HCT116 (cell line): ENCODE measurements at regions not wholly inside any gene's neighbourhood (a gene's known extent, or its start where the extent isn't known, plus 50 kb on each side); places are given as distances from the start of the nearest gene placed in this dataset.

Source experiments
- ATAC-seq: fragments of 200-7000 bp; cut with Tn5 transposase; 2 replicates; pipeline ENCODE4 v1.9.1; 2020; ENCODE audit warnings: mild to moderate bottlenecking, moderate library complexity
- BruUV-seq: library from RNA; stranded (reverse); fragments of 400-500 nt; replicated peaks from 2 replicates; lab custom pipeline; 2021; lab: Mats Ljungman, UMichigan
- CTCF ChIA-PET: fragments of 300-600 bp; sonication (Branson Sonifier 250); formaldehyde crosslinking; loops from one replicate; lab custom pipeline; 2021; ENCODE audit warnings: antibody characterized with exemption; lab: Charles Lee
- POLR2A ChIA-PET: fragments of 300-600, 350-600 bp; sonication (Branson Sonifier 250); formaldehyde crosslinking; loops from one replicate; lab custom pipeline; 2021; ENCODE audit warnings: antibody characterized with exemption; lab: Charles Lee
- RAD21 ChIA-PET, 2 experiments: fragments of 300-600 bp; sonication (Branson Sonifier 250); formaldehyde crosslinking; loops; one replicate each; lab custom pipeline; 2023; ENCODE audit warnings: low total read pairs in 2 of 2; ENCODE audit not compliant: uncharacterized antibody in 2 of 2, unreplicated experiment in 2 of 2, low non-redundant PET in 1 of 2; lab: Charles Lee
- DNase-seq: peaks from one replicate; pipeline ENCODE4 v3.0.0-alpha.2; 2010; ENCODE audit warnings: low read depth, low spot score
- H2AFZ ChIP-seq: fragments of 200-600 bp; shearing (Covaris generic), sonication (generic); 2 replicates; pipeline ENCODE4 v1.6.1; 2017; ENCODE audit warnings: low read depth, mixed run types, mixed read lengths, antibody characterized with exemption, low read length; ENCODE audit not compliant: poor library complexity, severe bottlenecking
- H3K27ac ChIP-seq: 2 replicates; pipeline ENCODE4 v1.5.1; 2012; ENCODE audit warnings: low read depth, low read length
- H3K27me3 ChIP-seq: fragments of 200-600 bp; sonication (generic); 2 replicates; pipeline ENCODE4 v1.6.1; 2016; ENCODE audit warnings: mixed run types, low read length, mixed read lengths; ENCODE audit not compliant: insufficient read depth
- H3K36me3 ChIP-seq, 2 experiments: fragments of 200-500 bp in 1 of 2; fragments of 200-600 bp in 1 of 2; sonication (Bioruptor generic) in 1 of 2; sonication (generic) in 1 of 2; 2 replicates each; pipeline versions ENCODE4 v1.5.1 to v1.6.1; 2014 to 2016; ENCODE audit warnings: low read length in 2 of 2, inconsistent platforms in 1 of 2, mixed read lengths in 1 of 2, mixed run types in 1 of 2; ENCODE audit not compliant: insufficient read depth in 2 of 2, control insufficient read depth in 1 of 2
- H3K4me1 ChIP-seq, 2 experiments: fragments of 200-600 bp in 1 of 2; sonication (generic) in 1 of 2; 2 replicates each; pipeline versions ENCODE4 v1.5.1 to v1.6.1; 2012 to 2017; ENCODE audit warnings: low read length in 2 of 2, inconsistent platforms in 1 of 2, mild to moderate bottlenecking in 1 of 2, mixed read lengths in 1 of 2, mixed run types in 1 of 2, moderate library complexity in 1 of 2; ENCODE audit not compliant: insufficient read depth in 2 of 2, control insufficient read depth in 1 of 2
- H3K4me2 ChIP-seq: fragments of 200-600 bp; sonication (generic); 2 replicates; pipeline ENCODE4 v1.6.1; 2017; ENCODE audit warnings: mixed run types, low read length, mixed read lengths
- H3K4me3 ChIP-seq, 2 experiments: fragments of 200-600 bp in 1 of 2; sonication (generic) in 1 of 2; replicated peaks in 1 of 2; 2 replicates each; pipeline ENCODE4 v1.5.1; 2011 to 2016; ENCODE audit warnings: low read length in 2 of 2, control low read depth in 1 of 2, low read depth in 1 of 2, mild to moderate bottlenecking in 1 of 2, mixed read lengths in 1 of 2, mixed run types in 1 of 2
- H3K79me2 ChIP-seq: fragments of 200-600 bp; sonication (generic); 2 replicates; pipeline ENCODE4 v1.6.1; 2017; ENCODE audit warnings: mild to moderate bottlenecking, mixed run types, low read length, moderate library complexity, mixed read lengths; ENCODE audit not compliant: insufficient read depth
- H3K9ac ChIP-seq: fragments of 200-600 bp; sonication (generic); 2 replicates; pipeline ENCODE4 v1.6.1; 2016; ENCODE audit warnings: low read length, mixed read lengths
- H3K9me2 ChIP-seq: fragments of 200-600 bp; sonication (generic), shearing (Covaris generic); 2 replicates; pipeline ENCODE4 v1.6.1; 2017; ENCODE audit warnings: mixed run types, mild to moderate bottlenecking, moderate library complexity; ENCODE audit not compliant: insufficient read depth
- H3K9me3 ChIP-seq, 2 experiments: fragments of 200-500 bp in 1 of 2; fragments of 200-600 bp in 1 of 2; sonication (Bioruptor generic) in 1 of 2; sonication (generic) in 1 of 2; 2 replicates each; pipeline ENCODE4 v1.6.1; 2014 to 2017; ENCODE audit warnings: low read length in 2 of 2, mixed read lengths in 2 of 2, inconsistent platforms in 1 of 2, low read depth in 1 of 2, mild to moderate bottlenecking in 1 of 2, mixed run types in 1 of 2, moderate library complexity in 1 of 2; ENCODE audit not compliant: control insufficient read depth in 1 of 2, insufficient read depth in 1 of 2
- H4K20me1 ChIP-seq: fragments of 200-600 bp; sonication (generic), shearing (Covaris generic); 2 replicates; pipeline ENCODE4 v1.6.1; 2017; ENCODE audit warnings: mixed run types, mild to moderate bottlenecking, moderate library complexity; ENCODE audit not compliant: insufficient read depth
- CBX3 ChIP-seq: IDR thresholded peaks from 2 replicates; pipeline ENCODE4 v1.6.1; 2012; ENCODE audit warnings: low read depth
- CTCF ChIP-seq, 3 experiments: fragments of 200-600 bp in 1 of 3; sonication (generic) in 1 of 3; IDR thresholded peaks in 2 of 3; conservative IDR thresholded peaks in 1 of 3; 2 replicates each; pipeline ENCODE4 v1.5.1; 2012 to 2017; ENCODE audit warnings: low read depth in 2 of 3, low read length in 2 of 3, antibody characterized with exemption in 1 of 3, borderline replicate concordance in 1 of 3, control low read depth in 1 of 3, mild to moderate bottlenecking in 1 of 3, mixed read lengths in 1 of 3, mixed run types in 1 of 3, moderate library complexity in 1 of 3; ENCODE audit not compliant: insufficient read depth in 1 of 3
- ELF1 ChIP-seq: IDR thresholded peaks from 2 replicates; pipeline ENCODE4 v1.6.1; 2012; ENCODE audit warnings: low read depth, borderline replicate concordance
- EZH2phosphoT487 ChIP-seq: fragments of 200-600 bp; IDR thresholded peaks from 2 replicates; pipeline ENCODE4 v1.6.1; 2018; ENCODE audit warnings: antibody characterized with exemption, borderline replicate concordance
- FOSL1 ChIP-seq: IDR thresholded peaks from 2 replicates; pipeline ENCODE4 v1.6.1; 2012; ENCODE audit warnings: low read depth
- MAX ChIP-seq: IDR thresholded peaks from 2 replicates; pipeline ENCODE4 v1.6.1; 2012
- SP1 ChIP-seq: IDR thresholded peaks from 2 replicates; pipeline ENCODE4 v1.6.1; 2012; ENCODE audit warnings: low read depth
- SRF ChIP-seq: IDR thresholded peaks from 2 replicates; pipeline ENCODE4 v1.6.1; 2012; ENCODE audit warnings: low read depth
- YY1 ChIP-seq: IDR thresholded peaks from 2 replicates; pipeline ENCODE4 v1.6.1; 2011; ENCODE audit warnings: low read length, low read depth, moderate library complexity, mild to moderate bottlenecking; ENCODE audit not compliant: insufficient replicate concordance; ENCODE audit errors: extremely low read depth
- ZFX ChIP-seq: fragments of 450-650 bp; IDR thresholded peaks from 2 replicates; pipeline ENCODE4 v1.6.1; 2017
- ZNF274 ChIP-seq: fragments of 200-500 bp; sonication (Bioruptor generic); IDR thresholded peaks from 2 replicates; pipeline ENCODE4 v1.6.1; 2014; ENCODE audit warnings: mild to moderate bottlenecking, low read depth, low read length, inconsistent platforms
- intact Hi-C: fragments of 100-400 bp; cut with micrococcal nuclease; formaldehyde crosslinking; loops from 2 replicates; pipeline ENCODE4 v1.10.0; 2022
- TF ChIP-seq, protein P1 (sequence below): IDR thresholded peaks from 2 replicates; pipeline ENCODE4 v1.6.1; 2011; ENCODE audit warnings: mild to moderate bottlenecking, low read length, moderate library complexity; ENCODE audit not compliant: insufficient replicate concordance; ENCODE audit errors: extremely low read depth

- no peak overlapping the region for H3K4me2 ChIP-seq
- TF ChIP-seq ZNF274 (no peak), FOSL1 (no peak)
- TF ChIP-seq, all 23 proteins: peak for 0
- Histone ChIP-seq H4K20me1 (no peaks in the 10 kb centered on the region), H2AFZ (no peak overlapping the region), H3K9me3 (0 out of 4 replicates have a peak, but pooled peaks cover 2 to 5% of the 10 kb centered on the region in 2 experiments), H3K4me1 (no peaks in the 10 kb centered on the region), H3K9me2 (no peaks in the 10 kb centered on the region), H3K9ac (no peak overlapping the region), H3K27me3 (no peaks in the 10 kb centered on the region), H3K4me3 (no peak overlapping the region), H3K36me3 (no peaks in the 10 kb centered on the region), H3K79me2 (no peaks in the 10 kb centered on the region), H3K27ac (no peak overlapping the region)
- BruUV-seq = no TSS peak
- ChIA-PET CTCF (no interaction called here), POLR2A (no interaction called here), RAD21 (no interaction called here)
- DNase-seq = no peak
- intact Hi-C loops = no loop called here
- no peak for ATAC-seq
Measured at GRCh38 chr15:80328496-80328895, 75.7 kb upstream of the ARNT2 start.

- Histone ChIP-seq H3K9ac (no peak overlapping the region), H3K27me3 (0 out of 2 replicates have a peak, but pooled peaks cover 13% of the 10 kb centered on the region), H3K36me3 (no peaks in the 10 kb centered on the region), H3K9me3 (0 out of 4 replicates have a peak, but pooled peaks cover 0 to 5% of the 10 kb centered on the region in 2 experiments), H3K4me2 (no peak overlapping the region), H2AFZ (no peak overlapping the region), H4K20me1 (no peaks in the 10 kb centered on the region), H3K27ac (no peak overlapping the region), H3K9me2 (no peaks in the 10 kb centered on the region), H3K4me1 (no peaks in the 10 kb centered on the region), H3K4me3 (no peak overlapping the region), H3K79me2 (no peaks in the 10 kb centered on the region)
- ChIA-PET RAD21 (no interaction called here), POLR2A (no interaction called here), CTCF (no interaction called here)
- no peak for ATAC-seq
- intact Hi-C loops = no loop called here
- no TSS peak for BruUV-seq
- no peak for DNase-seq
- TF ChIP-seq, protein P1, sequence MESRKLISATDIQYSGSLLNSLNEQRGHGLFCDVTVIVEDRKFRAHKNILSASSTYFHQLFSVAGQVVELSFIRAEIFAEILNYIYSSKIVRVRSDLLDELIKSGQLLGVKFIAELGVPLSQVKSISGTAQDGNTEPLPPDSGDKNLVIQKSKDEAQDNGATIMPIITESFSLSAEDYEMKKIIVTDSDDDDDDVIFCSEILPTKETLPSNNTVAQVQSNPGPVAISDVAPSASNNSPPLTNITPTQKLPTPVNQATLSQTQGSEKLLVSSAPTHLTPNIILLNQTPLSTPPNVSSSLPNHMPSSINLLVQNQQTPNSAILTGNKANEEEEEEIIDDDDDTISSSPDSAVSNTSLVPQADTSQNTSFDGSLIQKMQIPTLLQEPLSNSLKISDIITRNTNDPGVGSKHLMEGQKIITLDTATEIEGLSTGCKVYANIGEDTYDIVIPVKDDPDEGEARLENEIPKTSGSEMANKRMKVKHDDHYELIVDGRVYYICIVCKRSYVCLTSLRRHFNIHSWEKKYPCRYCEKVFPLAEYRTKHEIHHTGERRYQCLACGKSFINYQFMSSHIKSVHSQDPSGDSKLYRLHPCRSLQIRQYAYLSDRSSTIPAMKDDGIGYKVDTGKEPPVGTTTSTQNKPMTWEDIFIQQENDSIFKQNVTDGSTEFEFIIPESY = no peak
- TF ChIP-seq SRF = no peak
- TF ChIP-seq ELF1 = no peak
- no peak for TF ChIP-seq FOSL1
- no peak for TF ChIP-seq EZH2phosphoT487
- no peak for TF ChIP-seq MAX
- TF ChIP-seq CTCF (IDR thresholded peaks at IDR 0.05 in 2 of 3, conservative IDR thresholded peaks at IDR 0.05 in 1 of 3; ENCODE audit: borderline replicate concordance in 1 of 3, insufficient read depth in 1 of 3, low read depth in 2 of 3, low read length in 2 of 3) = no peak
- TF ChIP-seq SP1 = no peak
- no peak for TF ChIP-seq ZFX
- TF ChIP-seq YY1 = no peak
- TF ChIP-seq CBX3 = no peak
Measured at GRCh38 chr15:80331886-80332406, 72.2 kb upstream of the ARNT2 start.
